GM19043 (cell line): ENCODE measurements at regions not wholly inside any gene's neighbourhood (a gene's known extent, or its start where the extent isn't known, plus 50 kb on each side); places are given as distances from the start of the nearest gene placed in this dataset.

ENCODE experiments used
- ATAC-seq: cut with Tn5 transposase; IDR thresholded peaks from one replicate; pipeline ENCODE4 v1.9.1; 2021; ENCODE audit warnings: low read depth; ENCODE audit not compliant: unreplicated experiment

DNA sequence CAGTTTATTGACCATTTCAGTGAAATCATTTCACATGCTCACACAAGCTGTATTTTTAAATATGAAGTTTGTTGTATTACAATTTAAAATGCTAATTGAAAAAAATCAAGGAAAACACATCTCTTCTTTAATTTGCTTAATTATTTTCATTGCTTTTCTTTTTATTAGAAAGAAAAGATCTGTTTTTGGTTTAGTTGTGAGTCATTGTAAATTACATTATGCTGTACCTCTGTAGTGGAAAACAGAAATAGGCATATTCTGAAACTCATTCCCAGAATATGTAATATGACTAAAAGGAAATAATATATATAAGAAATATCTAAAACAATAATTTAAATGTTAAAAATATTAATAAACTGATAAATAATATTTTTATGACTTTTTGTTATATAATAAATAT lies 161.9 kb downstream of the HGF start:
- no peak for ATAC-seq

DNA sequence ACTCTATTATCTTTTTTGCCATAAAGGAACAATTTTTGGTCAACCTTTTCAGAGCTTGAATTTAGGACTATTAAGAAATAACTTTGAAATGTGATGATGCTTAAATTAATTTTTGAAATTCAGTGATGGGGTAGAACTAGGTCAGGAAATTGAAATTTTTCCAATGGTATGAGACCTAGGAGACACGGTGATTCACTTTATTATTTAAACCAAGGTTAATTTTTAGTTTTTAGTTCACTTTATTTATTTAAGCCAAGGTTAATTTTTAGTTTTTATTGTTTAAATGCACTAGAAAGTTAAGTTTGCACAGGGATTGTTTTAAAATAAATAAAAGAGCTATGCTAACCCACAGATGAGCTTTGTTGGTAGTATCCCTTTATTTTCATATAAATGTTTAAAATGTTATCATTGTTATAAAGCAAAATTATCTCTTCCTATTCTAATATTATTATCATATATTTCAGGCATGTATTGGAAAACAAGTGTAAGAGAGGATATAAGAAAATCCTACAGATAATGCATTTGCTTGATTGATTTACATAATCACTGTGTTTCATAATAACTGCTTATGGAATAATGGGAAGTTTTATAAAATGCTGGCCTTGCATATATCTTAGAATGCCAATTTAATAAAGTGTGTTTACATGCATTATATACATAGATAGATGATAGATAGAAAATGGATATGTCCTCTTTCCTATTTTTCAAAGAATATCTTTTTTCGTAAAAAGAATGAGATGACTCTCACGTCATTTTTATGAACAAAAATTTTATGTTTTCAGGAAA lies 163.6 kb downstream of the HGF start:
- no peak for ATAC-seq

- ATAC-seq = no peak
Observed at GRCh38 chr7:81605493-81605892, 164.4 kb downstream of the HGF start.

DNA sequence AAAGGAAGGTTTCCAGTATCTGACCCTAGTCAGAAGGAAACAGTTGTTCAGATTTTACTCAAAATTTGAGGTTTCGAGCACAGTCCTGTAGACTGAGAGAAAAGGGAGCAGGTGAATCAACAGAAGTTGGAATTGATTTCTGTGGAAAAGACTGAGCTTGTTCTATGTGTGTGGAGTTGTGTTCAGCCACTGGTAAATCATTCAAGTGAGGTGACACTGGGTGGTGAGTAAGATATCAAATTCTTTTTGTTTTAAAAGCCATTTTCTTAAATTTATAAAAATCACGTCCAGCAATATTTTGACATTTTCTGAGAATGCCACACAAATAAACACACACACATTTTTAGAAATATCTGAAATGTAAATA lies 165.1 kb downstream of the HGF start:
- ATAC-seq = no peak

DNA sequence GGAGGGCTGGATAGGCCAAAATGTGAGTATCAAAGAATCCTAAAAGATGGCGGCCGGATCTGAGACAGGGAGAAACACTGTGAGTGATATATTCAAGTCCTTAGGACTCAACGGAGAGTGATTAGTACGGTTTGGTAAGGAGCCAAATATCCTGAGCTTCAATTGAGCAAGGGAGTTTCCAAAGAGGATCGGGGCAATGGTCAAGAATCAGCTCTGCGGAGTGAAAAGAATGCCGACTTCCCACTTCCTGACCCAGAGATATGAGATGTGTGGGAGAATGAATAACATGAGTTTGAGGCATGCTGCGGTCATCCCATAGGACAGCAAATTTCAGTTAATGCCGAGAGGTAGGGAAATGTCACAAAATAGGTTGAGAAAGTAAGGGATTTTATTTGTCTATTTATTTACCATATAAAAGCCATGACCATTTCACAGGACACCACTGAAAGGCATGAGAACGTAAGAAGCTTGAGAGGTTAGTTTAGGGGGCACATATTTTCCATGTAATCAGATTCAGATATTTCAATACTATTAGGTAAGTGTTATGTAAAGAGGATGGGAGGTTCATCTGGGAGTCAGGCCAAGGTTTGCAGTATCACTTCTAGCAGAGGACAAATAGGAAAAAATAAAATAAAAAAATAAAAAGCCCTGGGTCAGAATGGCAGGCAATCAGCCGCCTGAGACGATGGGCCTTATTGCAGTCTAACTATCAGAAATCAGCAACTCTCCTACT lies 165.6 kb downstream of the HGF start:
- no peak for ATAC-seq

DNA sequence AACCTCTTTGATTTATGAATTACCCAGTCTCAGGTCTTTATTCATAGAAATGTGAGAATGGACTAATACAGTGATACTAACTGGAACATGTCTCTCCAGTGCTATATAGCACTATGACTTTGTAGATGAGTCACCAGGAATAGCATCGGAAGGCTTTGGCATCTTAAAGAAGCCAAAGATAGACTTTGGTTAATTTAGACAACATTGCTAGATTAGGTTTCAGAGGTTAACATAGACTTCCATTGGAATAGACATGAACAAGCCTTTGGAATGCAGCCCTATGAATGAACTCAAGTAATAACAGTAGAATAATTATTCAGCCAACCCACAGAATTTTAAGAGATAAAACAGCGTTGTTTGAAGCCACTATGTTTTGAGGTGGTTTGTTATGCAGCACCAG lies 169.2 kb downstream of the HGF start:
- no peak for ATAC-seq

- ATAC-seq = no peak
Observed at GRCh38 chr7:81598951-81599350, 170.9 kb downstream of the HGF start.

DNA sequence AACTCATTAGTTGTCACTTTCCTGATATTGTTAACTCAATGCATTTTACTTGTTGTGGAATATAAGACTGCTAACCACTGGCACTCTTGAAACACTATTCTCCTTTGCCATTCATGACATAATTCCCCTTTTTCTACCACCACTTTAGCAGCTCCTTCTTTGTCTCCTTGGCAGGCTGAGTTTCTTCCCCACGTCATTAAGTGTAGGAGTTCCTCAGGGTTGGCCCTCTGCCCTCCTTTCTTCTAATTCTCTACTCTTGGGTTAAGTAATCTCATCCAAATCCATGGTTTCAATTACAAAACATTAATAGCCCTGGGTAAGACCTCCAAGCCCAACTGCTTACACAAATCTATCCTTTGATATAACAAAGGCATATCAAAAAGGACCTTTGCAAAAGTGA lies 175.1 kb downstream of the HGF start:
- no peak for ATAC-seq

GRCh38 chr7:81590131-81590530 lies 179.7 kb downstream of the HGF start:
- ATAC-seq = no peak

GRCh38 chr7:81584667-81585066 lies 185.2 kb downstream of the HGF start:
- no peak for ATAC-seq

GRCh38 chr7:81583882-81584533 lies 185.8 kb downstream of the HGF start:
- no peak for ATAC-seq

- ATAC-seq = no peak
Observed at GRCh38 chr7:81583090-81583489, 186.8 kb downstream of the HGF start.

GRCh38 chr7:81577642-81578340 lies 192.1 kb downstream of the HGF start:
- ATAC-seq = no peak

- no peak for ATAC-seq
Observed at GRCh38 chr7:81574723-81575326, 195.0 kb downstream of the HGF start.

DNA sequence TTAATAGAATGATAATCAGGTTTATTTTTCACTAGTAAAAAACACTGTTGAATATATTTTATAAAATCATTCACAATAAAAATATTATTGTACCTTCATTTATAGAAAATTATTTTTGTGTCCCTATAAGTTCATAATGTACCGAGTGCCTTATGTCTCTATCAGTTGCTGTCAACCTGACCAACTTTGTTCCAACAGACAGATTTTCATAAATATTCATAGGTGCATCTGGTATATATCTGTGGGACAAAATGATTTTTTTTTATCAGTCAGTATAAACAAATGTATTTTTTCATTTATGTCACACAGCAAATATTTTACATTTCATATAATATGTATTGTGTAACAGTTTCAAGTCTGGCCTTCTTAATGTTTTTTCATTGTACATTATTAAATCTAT lies 195.9 kb downstream of the HGF start:
- ATAC-seq = no peak

- no peak for ATAC-seq
Observed at GRCh38 chr7:81573128-81573527, 196.7 kb downstream of the HGF start.

GRCh38 chr7:81562581-81562980 lies 207.3 kb downstream of the HGF start:
- no peak for ATAC-seq

DNA sequence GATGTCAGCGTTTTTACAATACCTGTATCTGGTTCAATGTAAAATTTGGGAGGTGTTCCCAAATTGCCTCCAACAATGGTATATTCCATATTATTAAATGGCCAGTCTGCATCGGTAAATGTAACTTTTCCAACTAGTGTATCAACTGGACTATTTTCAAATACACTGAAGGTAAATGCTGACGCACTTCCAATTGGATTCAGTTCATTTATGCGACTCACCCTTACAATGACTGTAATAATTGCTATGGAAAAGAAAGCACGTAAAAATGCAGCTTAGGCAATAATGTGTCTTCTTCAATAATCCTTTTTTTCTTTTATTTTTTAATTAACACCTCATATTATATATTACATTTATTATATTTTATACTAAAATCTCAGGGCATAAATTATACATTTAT lies 209.1 kb downstream of the HGF start:
- ATAC-seq = no peak

DNA sequence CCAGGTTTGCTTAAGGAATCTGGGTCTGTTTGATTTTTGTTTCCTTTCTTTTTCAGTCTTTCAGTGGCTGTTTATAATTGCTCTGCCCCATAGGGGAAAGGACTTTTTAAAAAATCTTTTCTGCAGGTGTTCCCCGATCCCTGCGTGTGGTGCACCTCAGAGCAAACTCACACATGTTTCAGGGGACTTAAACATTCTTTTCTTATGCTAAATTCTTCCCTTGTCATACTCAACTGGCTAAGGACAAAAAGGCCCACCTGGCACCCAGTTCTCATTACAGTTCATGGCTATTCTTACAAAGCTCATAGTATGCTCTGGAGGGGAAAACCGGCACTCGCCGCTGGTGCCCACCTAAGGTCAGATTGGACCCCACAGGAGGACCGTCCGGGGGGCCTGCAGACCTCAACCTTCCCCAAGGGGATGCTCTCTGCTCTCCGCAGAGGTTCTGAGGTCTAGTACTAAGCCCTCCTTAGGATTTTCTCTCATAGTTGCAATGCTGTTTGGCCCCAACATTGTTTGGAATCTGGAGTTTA lies 220.3 kb downstream of the HGF start:
- ATAC-seq = no peak

DNA sequence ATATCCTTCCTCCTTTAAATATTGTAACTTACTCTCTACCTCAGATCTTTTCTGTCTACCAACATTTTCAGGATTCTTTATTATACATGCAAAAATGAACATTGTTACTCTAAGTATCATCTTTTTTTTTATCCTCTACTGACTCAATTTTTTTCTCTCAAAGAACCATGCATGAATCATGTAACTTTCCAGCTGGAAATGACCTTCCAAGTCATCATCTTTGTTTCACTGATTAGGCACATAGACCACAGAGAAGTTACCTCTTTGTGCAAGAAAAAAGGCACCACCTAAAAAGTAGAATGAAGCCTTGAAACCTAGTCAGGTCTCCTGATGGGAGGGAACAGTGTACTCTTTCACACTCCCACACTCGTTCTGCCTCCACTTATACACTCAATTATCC lies 234.9 kb downstream of the HGF start:
- no peak for ATAC-seq
